AG04449 (cell line): ENCODE measurements at regions not wholly inside any gene's neighbourhood (a gene's known extent, or its start where the extent isn't known, plus 50 kb on each side); places are given as distances from the start of the nearest gene placed in this dataset.

ENCODE experiments used
- CTCF ChIA-PET: fragments of 350-600 bp; formaldehyde crosslinking; extraction: SDS; loops from one replicate; lab custom pipeline; 2021; ENCODE audit warnings: antibody characterized with exemption; lab: Yijun Ruan, JAX
- POLR2A ChIA-PET: fragments of 400-600, 350-600 bp; formaldehyde crosslinking; extraction: SDS; loops from one replicate; lab custom pipeline; 2020; ENCODE audit warnings: antibody characterized with exemption, inconsistent platforms; lab: Yijun Ruan, JAX
- DNase-seq: peaks from one replicate; pipeline ENCODE4 v3.0.0-alpha.2; 2010; ENCODE audit warnings: low read depth, low spot score
- H3K4me3 ChIP-seq: 2 replicates; pipeline ENCODE4 v1.5.1; 2011; ENCODE audit warnings: low read depth, mild to moderate bottlenecking, control low read depth, low read length
- TF ChIP-seq, protein P1 (sequence below): IDR thresholded peaks from one replicate; pipeline ENCODE4 v1.5.1; 2011; ENCODE audit warnings: mild to moderate bottlenecking, moderate library complexity, low read length, control low read depth, inconsistent platforms; ENCODE audit not compliant: insufficient read depth; ENCODE audit errors: missing control alignments

DNA sequence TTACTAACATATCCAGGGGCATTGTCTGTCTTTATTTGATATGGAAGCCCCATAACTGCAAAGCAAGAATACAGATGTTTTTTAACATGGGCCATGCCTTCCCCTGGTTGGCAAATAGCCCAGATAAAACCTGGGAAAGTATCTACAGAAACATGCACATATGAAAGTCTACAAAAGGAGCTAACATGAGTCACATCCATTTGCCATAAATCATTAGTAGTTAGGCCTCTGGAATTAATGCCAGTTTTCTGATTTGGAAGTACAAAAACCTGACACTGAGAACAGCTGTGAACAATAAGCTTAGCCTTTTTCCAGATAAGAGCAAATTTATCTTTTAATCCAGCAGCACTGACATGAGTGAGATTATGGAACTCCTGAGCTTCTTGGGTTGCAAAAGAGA is 418.0 kb upstream of the IMPG1 start:
- DNase-seq, result no peak
- no peak overlapping the region for H3K4me3 ChIP-seq
- POLR2A ChIA-PET, result no interaction called here
- TF ChIP-seq, protein P1, sequence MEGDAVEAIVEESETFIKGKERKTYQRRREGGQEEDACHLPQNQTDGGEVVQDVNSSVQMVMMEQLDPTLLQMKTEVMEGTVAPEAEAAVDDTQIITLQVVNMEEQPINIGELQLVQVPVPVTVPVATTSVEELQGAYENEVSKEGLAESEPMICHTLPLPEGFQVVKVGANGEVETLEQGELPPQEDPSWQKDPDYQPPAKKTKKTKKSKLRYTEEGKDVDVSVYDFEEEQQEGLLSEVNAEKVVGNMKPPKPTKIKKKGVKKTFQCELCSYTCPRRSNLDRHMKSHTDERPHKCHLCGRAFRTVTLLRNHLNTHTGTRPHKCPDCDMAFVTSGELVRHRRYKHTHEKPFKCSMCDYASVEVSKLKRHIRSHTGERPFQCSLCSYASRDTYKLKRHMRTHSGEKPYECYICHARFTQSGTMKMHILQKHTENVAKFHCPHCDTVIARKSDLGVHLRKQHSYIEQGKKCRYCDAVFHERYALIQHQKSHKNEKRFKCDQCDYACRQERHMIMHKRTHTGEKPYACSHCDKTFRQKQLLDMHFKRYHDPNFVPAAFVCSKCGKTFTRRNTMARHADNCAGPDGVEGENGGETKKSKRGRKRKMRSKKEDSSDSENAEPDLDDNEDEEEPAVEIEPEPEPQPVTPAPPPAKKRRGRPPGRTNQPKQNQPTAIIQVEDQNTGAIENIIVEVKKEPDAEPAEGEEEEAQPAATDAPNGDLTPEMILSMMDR, result no peak
- CTCF ChIA-PET, result no interaction called here

DNA sequence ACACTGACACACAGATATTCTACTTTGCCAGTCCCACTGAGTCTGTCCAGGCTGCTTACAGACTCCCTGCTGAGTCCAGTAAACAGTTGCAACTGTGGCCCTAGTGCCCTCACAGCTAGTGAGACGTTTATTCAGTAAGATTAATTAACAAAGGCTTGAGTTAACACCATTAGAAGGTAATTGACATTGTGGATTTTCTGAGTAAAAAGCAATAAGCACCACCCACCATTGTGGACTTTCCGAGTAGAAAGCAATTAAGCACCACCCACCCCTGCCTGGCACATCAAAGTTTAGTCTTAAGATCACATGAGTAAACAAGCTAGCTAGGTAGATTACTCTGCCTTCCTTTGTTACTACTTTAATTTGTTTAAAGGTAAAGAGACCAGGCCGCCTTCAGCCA is 408.6 kb upstream of the IMPG1 start:
- ChIA-PET CTCF (no interaction called here), POLR2A (no interaction called here)
- no peak for DNase-seq
- TF ChIP-seq, protein P1, result no peak
- H3K4me3 ChIP-seq, result no peak overlapping the region

DNA sequence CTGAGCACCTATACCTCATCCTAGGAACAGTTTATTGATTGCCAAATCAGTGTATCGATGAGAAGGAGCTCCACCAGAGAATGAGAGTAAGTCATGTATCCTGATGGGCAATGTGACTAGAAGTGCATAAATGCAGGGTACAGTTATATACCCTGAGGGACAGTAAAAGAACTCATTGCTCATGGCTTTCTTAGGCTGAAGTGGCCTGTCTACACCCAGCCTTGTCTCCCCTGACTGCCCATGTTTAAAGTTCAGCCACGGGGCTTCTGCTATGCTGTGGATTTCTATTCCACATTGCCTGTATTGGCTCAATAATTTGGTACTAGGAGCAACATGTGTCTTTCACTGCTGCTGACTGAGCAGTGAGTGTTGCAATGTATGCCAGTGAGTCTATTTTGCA is 400.4 kb upstream of the IMPG1 start:
- H3K4me3 ChIP-seq, result no peak overlapping the region
- CTCF ChIA-PET, result no interaction called here
- POLR2A ChIA-PET, result no interaction called here
- no peak for DNase-seq
- TF ChIP-seq, protein P1, result no peak

DNA sequence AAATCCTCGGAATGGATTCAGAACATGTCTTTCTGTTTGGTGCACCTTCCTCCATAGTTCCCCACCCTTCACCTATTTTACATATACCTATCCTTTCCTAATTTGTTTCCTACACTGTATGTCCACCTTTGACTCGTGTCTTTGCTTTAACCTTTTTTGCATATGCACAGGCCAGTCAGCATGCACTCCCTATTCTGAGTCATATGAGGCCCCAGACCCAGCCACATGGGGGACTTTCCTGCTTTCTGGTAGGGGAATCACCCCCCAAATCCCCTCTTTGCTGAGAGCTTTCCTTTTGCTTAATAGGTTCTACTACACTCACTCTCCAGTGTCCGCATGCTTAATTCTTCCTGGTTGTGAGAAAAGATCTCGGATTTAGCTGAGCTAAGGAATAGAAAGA is 393.8 kb upstream of the IMPG1 start:
- ChIA-PET POLR2A (no interaction called here), CTCF (no interaction called here)
- TF ChIP-seq, protein P1, result no peak
- H3K4me3 ChIP-seq, result no peak overlapping the region
- DNase-seq, result no peak

DNA sequence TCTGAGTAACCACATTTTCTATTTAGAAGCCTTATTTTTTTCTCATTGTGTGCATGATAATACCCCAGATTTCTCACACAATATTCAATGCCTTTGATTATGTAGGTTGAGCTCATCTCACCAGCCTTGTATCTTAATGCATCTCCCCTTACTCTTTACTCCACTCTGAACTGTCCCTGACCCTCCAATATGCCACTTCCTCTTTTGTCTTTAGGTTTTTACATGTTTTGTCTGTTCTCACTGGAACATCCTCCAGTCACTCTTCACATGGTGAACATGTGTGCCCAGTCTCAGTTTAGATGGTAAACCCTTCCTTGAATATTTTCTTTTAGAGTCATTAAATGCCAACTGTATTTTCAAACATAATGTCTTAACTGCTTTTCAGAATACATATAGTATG is 392.9 kb upstream of the IMPG1 start:
- H3K4me3 ChIP-seq, result no peak overlapping the region
- TF ChIP-seq, protein P1, result no peak
- CTCF ChIA-PET, result no interaction called here
- POLR2A ChIA-PET, result no interaction called here
- no peak for DNase-seq

DNA sequence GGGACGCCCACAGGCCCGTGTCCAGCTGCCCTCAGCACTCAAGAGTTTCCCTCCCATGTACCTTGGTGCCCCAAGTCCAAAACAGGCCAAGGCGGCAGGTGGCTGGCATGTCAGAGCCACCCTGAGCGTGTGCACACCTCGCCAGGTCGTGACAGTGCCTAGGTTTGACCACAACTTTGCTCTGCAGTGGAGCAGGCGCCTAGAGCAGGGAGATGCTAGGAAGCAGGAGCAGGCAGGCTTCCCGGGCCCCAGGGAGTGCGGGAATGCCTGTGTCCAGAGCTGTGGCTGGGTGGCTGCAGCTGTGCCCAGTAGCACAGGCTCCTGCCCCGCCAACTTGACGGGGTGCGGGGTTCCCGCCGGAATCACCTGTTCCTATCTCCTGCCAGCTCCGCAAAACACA is 380.8 kb upstream of the IMPG1 start:
- ChIA-PET POLR2A (no interaction called here), CTCF (no interaction called here)
- no peak for DNase-seq
- H3K4me3 ChIP-seq, result no peak overlapping the region
- TF ChIP-seq, protein P1, result no peak
